ENCODE measurements at regions not wholly inside any gene's neighbourhood (a gene's known extent, or its start where the extent isn't known, plus 50 kb on each side); places are given as distances from the start of the nearest gene placed in this dataset.

- no peak for TF ChIP-seq CTCF (conservative IDR thresholded peaks at IDR 0.05; ENCODE audit: low read depth, low read length)
- TF ChIP-seq EZH2 (IDR thresholded peaks at IDR 0.05; ENCODE audit: low read length, unreplicated experiment): no peak
- TF ChIP-seq EZH2phosphoT487 (IDR thresholded peaks at IDR 0.05; ENCODE audit: borderline replicate concordance, low read length): no peak
- no peaks in the 10 kb centered on the region for H3K9me3 ChIP-seq (ENCODE audit: low read length)
- H4K20me1 ChIP-seq (ENCODE audit: low read length): no peaks in the 10 kb centered on the region
- no peak for ATAC-seq
- H3K9ac ChIP-seq (ENCODE audit: low read length): no peak overlapping the region
- H3K79me2 ChIP-seq (ENCODE audit: low read length): no peaks in the 10 kb centered on the region
- H3K27ac ChIP-seq (ENCODE audit: low read length): no peak overlapping the region
- H2AFZ ChIP-seq (ENCODE audit: low read length): no peak overlapping the region
- BruUV-seq (replicated peaks): no TSS peak
- no peaks in the 10 kb centered on the region for H3K9me2 ChIP-seq (replicated peaks; ENCODE audit: low read length)
- no peak overlapping the region for H3K4me3 ChIP-seq (ENCODE audit: low read length)
- no peaks in the 10 kb centered on the region for H3F3A ChIP-seq (ENCODE audit: low read length, unreplicated experiment)
- peaks cover 19% of the 10 kb centered on the region; the same call in 1 of the 2 replicates for H3K27me3 ChIP-seq (ENCODE audit: low read length)
- POLR2A ChIA-PET (ENCODE audit: unreplicated experiment): no interaction called here
- intact Hi-C loops (cut with micrococcal nuclease): no loop called here
- CTCF ChIA-PET: no interaction called here
- H3K36me3 ChIP-seq (ENCODE audit: low read depth, low read length): no peaks in the 10 kb centered on the region
- no peaks in the 10 kb centered on the region for H3K4me1 ChIP-seq (ENCODE audit: insufficient read depth, low read length)
- no peak for DNase-seq
- H3K4me2 ChIP-seq (ENCODE audit: low read length): no peak overlapping the region
These were observed 123.6 kb upstream of the MTNR1B start for GRCh38 chr11:92845805-92846204.

GRCh38 chr11:92846491-92847125 lies 122.8 kb upstream of the MTNR1B start:
- H3K36me3 ChIP-seq (ENCODE audit: low read depth, low read length): no peaks in the 10 kb centered on the region
- peaks cover 19% of the 10 kb centered on the region; the same call in 1 of the 2 replicates for H3K27me3 ChIP-seq (ENCODE audit: low read length)
- H3K4me2 ChIP-seq (ENCODE audit: low read length): no peak overlapping the region
- H3K4me3 ChIP-seq (ENCODE audit: low read length): no peak overlapping the region
- H3K79me2 ChIP-seq (ENCODE audit: low read length): no peaks in the 10 kb centered on the region
- H3K9ac ChIP-seq (ENCODE audit: low read length): no peak overlapping the region
- ChIA-PET POLR2A (ENCODE audit: unreplicated experiment) (no interaction called here), CTCF (no interaction called here)
- DNase-seq (no peak), ATAC-seq (no peak)
- H3K9me3 ChIP-seq (ENCODE audit: low read length): no peaks in the 10 kb centered on the region
- no peaks in the 10 kb centered on the region for H3F3A ChIP-seq (ENCODE audit: low read length, unreplicated experiment)
- no TSS peak for BruUV-seq (replicated peaks)
- no peaks in the 10 kb centered on the region for H4K20me1 ChIP-seq (ENCODE audit: low read length)
- H3K9me2 ChIP-seq (replicated peaks; ENCODE audit: low read length): no peaks in the 10 kb centered on the region
- no peak overlapping the region for H2AFZ ChIP-seq (ENCODE audit: low read length)
- H3K27ac ChIP-seq (ENCODE audit: low read length): no peak overlapping the region
- intact Hi-C loops (cut with micrococcal nuclease): no loop called here
- no peak for TF ChIP-seq CTCF (conservative IDR thresholded peaks at IDR 0.05; ENCODE audit: low read depth, low read length)
- no peak for TF ChIP-seq EZH2phosphoT487 (IDR thresholded peaks at IDR 0.05; ENCODE audit: borderline replicate concordance, low read length)
- no peak for TF ChIP-seq EZH2 (IDR thresholded peaks at IDR 0.05; ENCODE audit: low read length, unreplicated experiment)
- H3K4me1 ChIP-seq (ENCODE audit: insufficient read depth, low read length): no peaks in the 10 kb centered on the region

DNA sequence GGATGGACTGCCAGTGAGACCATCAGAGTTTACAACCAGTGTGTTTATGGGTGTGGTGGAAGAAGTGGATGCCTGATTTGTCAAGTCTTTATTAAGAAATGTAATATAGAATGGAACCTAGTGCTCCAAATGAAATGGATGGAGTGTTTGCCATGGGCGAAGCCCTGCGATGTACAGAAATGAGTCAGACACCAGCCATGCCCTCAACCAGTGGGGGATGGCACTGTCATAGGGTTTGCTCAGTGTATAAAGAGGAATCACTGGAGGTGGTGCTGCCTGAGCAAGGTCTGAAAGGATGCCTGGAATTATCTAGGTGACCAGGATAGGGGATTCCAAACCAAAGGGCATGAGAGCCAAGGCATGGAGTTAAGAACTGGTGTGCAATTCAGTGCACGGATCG lies 120.9 kb upstream of the MTNR1B start:
- H4K20me1 ChIP-seq (ENCODE audit: low read length): no peaks in the 10 kb centered on the region
- H3K27ac ChIP-seq (ENCODE audit: low read length): no peak overlapping the region
- POLR2A ChIA-PET (ENCODE audit: unreplicated experiment): no interaction called here
- no peaks in the 10 kb centered on the region for H3K36me3 ChIP-seq (ENCODE audit: low read depth, low read length)
- H3K4me1 ChIP-seq (ENCODE audit: insufficient read depth, low read length): no peaks in the 10 kb centered on the region
- H3K79me2 ChIP-seq (ENCODE audit: low read length): no peaks in the 10 kb centered on the region
- H3K9me3 ChIP-seq (ENCODE audit: low read length): no peaks in the 10 kb centered on the region
- H3K27me3 ChIP-seq (ENCODE audit: low read length): peaks cover 13% of the 10 kb centered on the region; the same call in 1 of the 2 replicates
- no peak overlapping the region for H3K9ac ChIP-seq (ENCODE audit: low read length)
- no peak overlapping the region for H2AFZ ChIP-seq (ENCODE audit: low read length)
- ATAC-seq (no peak), DNase-seq (peak; percentile 9)
- no peaks in the 10 kb centered on the region for H3F3A ChIP-seq (ENCODE audit: low read length, unreplicated experiment)
- H3K4me2 ChIP-seq (ENCODE audit: low read length): no peak overlapping the region
- no TSS peak for BruUV-seq (replicated peaks)
- CTCF ChIA-PET: no interaction called here
- no peak for TF ChIP-seq EZH2phosphoT487 (IDR thresholded peaks at IDR 0.05; ENCODE audit: borderline replicate concordance, low read length)
- TF ChIP-seq CTCF (conservative IDR thresholded peaks at IDR 0.05; ENCODE audit: low read depth, low read length): no peak
- TF ChIP-seq EZH2 (IDR thresholded peaks at IDR 0.05; ENCODE audit: low read length, unreplicated experiment): no peak
- H3K4me3 ChIP-seq (ENCODE audit: low read length): no peak overlapping the region
- intact Hi-C loops (cut with micrococcal nuclease): no loop called here
- H3K9me2 ChIP-seq (replicated peaks; ENCODE audit: low read length): no peaks in the 10 kb centered on the region
